HG03565 (cell line): ENCODE measurements at regions not wholly inside any gene's neighbourhood (a gene's known extent, or its start where the extent isn't known, plus 50 kb on each side); places are given as distances from the start of the nearest gene placed in this dataset.
A peak's percentile ranks its signal among the peaks of the same experiment; 100 is the strongest.
"Not testable (repeated sequence)": the region's sequence is repeated elsewhere in the genome, so short reads cannot be mapped to it uniquely, and the experiment has no call there.

Source experiments
- ATAC-seq: cut with Tn5 transposase; IDR thresholded peaks from one replicate; pipeline ENCODE4 v1.9.1; 2021; ENCODE audit warnings: mild to moderate bottlenecking, moderate library complexity; ENCODE audit not compliant: unreplicated experiment

- no peak for ATAC-seq
These were observed 87.9 kb upstream of the TRIO start for GRCh38 chr5:14054965-14055963.

GRCh38 chr5:14054111-14054854, 88.9 kb upstream of the TRIO start:
- ATAC-seq, result no peak

GRCh38 chr5:14050821-14051220, 92.3 kb upstream of the TRIO start:
- no peak for ATAC-seq

- ATAC-seq, result no peak
These were observed 94.7 kb upstream of the TRIO start for GRCh38 chr5:14048434-14048833.

DNA sequence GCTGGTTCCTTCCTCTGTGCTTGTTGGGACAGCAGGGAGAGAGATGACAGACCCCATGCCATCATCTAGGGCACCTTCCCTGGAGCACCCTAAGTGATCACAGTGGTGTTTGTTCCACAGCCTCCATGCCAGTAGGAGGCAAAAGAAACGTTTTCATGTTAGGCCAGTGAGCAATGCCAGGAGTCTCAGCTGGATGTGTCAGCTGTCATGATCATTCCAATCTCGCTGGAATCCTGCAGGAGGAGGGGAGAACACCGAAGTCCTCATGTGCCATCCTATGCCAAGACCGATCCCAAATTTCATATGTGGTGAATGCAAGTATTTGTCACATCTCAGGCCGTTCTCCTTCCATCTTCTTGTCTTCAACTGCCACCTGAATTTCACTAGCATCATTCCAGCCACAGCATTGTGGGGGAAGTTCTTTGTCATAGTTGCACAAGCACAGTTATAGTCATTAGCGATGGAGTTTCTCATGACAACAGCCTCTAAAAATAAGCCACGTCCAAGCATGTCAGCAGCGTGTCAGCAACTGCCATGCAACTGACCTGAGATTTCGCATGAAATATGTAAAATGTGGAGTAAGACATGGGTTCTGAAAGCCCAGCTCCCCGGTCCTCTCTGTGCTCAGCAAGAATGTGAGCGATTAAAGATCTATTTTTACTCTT, 97.2 kb upstream of the DNAH5 start:
- no peak for ATAC-seq

DNA sequence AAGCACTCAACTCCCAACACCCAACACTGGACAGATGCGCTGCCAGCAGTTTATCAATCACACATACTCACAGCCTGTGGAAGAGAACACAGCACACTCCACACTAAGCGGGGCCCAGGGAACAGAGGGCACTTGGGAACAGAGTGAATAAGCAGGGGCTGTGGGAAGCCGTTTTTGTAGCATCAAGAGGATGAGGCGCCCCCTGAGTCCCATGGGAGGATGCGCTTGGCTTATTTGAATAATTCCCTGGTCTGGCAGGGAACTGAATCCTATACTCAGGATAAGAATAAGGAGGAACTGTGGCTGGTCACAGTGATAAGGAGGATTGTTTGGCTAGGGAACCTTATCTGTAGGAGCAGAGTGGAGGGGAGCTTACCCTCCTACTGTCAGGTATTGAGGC, 96.1 kb upstream of the DNAH5 start:
- no peak for ATAC-seq

GRCh38 chr5:14039576-14039975, 95.1 kb upstream of the DNAH5 start:
- no peak for ATAC-seq

DNA sequence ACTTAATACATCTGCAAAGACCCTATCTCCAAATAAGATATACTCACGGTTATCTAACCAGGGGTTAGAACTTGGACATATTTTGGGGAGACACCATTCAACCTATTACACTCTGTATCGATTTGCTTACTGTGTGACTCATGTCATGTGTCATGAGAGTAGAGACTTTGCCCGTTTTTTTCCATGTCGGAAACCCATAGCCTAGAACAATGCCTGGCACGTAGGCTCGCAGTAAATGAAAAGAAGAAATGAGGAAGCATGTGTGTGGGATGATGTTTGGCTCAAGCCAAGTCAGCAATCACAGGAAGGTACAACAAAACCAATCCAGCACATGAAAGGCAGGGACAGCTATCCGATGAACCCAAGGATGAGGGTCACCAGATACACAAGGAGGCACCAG, 94.6 kb upstream of the DNAH5 start:
- no peak for ATAC-seq

DNA sequence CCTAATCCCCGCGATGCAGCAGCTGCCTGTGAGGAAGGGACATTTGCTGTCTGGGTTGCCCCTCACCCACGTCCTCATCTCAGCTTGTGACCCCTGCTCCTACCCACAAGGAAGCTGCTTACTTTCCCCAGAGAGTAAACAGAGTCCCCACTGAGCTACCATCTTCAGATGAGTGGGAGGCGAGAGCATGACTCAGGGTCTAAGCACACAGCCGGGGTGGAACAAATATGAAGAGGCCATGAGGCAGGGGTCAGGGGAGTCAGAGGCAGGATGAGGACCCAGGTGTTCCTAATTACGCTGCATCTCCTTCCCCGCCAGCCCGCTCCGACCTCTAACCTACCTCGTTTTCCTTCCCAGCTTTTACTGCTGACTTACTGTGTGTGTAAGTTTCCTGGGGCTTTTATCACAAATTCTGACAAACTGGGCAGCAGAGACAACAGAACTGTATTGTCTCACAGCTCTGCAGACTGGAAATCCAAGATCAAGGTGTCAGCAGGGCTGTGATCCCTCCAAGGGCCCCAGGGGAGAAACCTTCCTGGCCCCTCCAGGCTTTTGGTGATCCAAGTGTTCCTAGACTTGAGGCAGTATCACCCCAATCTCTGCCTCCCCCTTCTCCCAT, 94.0 kb upstream of the DNAH5 start:
- no peak for ATAC-seq

GRCh38 chr5:14036947-14037346, 92.5 kb upstream of the DNAH5 start:
- no peak for ATAC-seq

- ATAC-seq, result no peak
These were observed 92.0 kb upstream of the DNAH5 start for GRCh38 chr5:14036514-14036913.

DNA sequence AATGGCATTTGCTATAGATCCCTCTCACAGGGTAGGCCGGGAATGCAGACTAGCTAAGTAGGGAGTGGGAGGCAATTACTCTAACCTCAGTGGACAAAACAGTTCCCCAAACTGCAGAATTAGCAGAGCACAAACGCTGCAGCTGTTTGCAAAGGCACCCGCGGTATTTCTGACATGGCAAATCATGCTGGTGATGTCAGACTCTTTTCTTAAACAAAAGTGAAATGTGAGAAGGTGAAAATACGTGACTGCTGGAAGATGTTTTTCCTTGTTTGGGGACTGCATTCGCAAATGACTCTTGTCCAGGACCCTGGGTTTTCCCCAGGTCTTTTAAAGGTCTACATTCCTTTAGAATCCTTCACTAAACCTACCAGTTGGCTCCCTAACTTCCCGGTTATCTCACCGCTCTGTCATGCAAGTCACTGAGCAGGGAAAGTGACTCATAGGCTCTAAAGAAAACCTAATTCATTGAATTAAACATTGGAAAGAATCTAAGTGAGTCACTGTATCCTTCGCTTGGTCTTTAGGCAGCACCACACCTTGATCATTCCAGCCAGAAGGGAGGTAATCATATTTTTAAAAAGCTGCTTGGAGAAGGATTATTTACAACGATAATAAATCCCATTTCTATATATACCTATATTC, 91.5 kb upstream of the DNAH5 start:
- peak; percentile 51 for ATAC-seq

GRCh38 chr5:14034963-14035362, 90.5 kb upstream of the DNAH5 start:
- ATAC-seq, result no peak

DNA sequence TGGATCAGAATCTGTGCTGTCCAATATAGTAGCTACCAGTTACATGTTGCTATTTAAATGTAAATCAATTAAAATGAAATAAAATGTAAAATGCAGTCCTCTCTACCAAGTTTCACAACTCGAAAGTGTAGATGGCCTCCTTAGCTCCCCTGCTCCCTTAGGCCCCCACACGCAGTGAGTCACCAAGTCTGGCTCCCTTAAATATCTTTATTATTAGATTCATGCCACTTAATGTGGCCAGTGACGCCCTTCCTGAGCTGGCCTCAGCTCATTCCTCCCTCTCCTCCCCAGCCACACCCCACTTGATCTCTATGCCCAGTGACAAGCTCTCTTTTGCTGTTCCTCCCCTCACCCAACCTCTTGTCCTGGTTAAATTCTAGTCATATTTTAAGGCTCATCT, 88.4 kb upstream of the DNAH5 start:
- no peak for ATAC-seq

- no peak for ATAC-seq
These were observed 84.6 kb upstream of the DNAH5 start for GRCh38 chr5:14028938-14029584.

DNA sequence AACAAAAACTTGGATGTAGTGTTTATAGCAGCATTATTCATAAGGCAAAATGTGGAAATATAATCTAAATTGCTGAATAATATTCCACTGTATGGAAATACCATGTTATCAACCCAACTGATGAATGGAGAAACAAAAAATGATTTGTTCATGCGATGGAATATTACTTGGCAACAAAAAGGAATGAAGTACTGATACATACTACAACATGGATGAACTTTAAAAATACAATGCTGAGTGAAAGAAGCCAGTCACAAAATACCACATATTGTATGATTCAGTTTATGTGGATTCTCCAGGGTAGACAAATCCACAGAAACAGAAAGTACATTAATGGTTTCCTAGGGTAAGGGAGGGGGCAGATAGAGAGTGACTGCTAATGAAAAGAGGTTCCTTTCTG, 83.7 kb upstream of the DNAH5 start:
- no peak for ATAC-seq

DNA sequence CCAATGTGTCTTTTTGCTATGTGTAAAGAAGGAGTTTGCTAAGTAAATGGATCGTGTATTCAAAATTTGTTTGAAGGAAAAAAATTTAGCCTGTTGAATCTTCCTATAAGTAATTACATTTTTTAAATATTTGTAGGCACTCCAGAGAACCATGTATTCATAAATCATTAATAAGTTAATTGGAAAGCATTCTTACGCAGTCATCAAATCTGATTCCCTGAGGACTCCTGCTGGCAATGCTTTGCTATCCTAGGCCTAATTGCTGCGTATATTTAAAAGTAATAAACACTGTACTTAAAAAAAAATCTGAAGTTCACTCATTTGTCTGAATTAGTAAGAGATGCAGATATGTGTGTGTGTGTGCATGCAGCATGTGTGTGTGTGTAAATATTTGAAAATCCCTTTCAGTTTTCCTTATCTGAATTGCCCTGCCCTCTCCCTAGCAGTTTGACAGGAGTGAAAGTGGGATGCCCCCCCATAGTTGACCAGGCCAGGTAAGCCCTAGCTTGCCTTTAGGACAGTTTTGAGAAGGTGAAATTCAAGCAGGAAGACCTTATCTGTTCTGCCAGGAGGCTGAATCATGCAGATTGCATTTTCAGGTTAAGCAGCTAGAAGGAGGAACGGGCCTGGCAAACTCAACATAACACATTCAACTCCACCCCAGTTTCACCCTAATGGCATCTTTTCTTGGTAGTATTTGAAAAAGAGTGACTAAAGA, 81.2 kb upstream of the DNAH5 start:
- no peak for ATAC-seq

GRCh38 chr5:14022971-14023370, 78.5 kb upstream of the DNAH5 start:
- no peak for ATAC-seq

- ATAC-seq, result not testable (repeated sequence)
These were observed 76.5 kb upstream of the DNAH5 start for GRCh38 chr5:14020944-14021343.
